Fibroblast of skin of left biceps (primary cell): ENCODE measurements at regions not wholly inside any gene's neighbourhood (a gene's known extent, or its start where the extent isn't known, plus 50 kb on each side); places are given as distances from the start of the nearest gene placed in this dataset.
"Not testable (repeated sequence)": the region's sequence is repeated elsewhere in the genome, so short reads cannot be mapped to it uniquely, and the experiment has no call there.

ENCODE experiments used
- DNase-seq, 2 experiments: peaks; one replicate each; pipeline ENCODE4 v3.0.0-alpha.2; 2013; ENCODE audit warnings: low read depth in 2 of 2

DNA sequence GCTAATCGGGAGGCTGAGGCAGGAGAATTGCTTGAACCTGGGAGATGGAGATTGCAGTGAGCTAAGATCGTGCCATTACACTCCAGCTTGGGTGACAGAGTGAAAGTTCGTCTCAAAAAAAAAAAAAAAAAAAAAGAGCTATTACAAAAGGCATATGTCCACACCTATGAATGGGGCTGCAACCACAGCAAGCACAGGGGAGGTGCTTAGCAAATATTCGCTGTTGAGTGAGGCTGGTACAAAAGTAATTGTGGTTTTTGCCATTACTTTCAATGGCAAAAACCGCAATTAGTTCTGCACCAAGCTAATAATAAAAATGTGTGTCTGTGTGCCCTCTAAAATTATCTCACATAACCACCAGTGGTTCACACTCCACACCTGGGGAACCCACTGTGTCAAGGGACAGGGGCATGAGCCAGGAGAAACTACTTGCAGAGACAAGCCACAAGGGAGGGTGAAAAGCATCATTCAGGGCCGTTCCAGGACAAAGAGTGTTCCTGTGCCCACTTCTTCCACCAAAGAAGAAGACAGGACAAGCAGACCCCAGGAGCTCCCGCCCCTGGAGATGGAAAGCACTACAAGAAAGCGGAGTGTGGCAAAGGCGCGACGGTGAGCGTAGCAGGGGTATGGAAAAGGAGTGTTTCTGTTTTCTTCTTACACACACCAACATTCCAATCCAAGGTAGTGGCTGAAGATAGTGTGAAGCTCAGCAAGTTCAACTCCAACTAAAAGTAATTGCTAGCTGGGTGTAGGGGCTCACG lies 84.4 kb upstream of the CNEP1R1 start:
- no peak for DNase-seq

DNA sequence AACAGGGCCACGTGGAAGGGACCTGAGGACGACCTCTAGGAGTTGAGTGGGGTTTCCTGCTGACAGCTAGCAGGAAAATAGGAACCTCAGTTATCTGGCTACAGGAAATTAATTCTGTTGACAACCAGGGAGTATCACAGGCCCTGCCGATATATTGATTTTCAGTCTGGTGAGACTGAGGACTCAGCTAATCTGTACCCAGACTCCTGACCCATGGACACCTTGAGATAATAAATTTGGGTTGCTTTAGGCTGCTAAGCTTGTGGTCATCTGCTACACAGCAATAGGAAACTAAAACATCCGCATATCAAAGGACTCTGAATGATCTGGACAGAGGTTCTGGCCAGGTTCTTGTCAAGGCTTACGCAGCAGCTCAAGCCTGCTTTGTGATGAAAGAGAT lies 80.8 kb upstream of the CNEP1R1 start:
- no peak for DNase-seq

DNA sequence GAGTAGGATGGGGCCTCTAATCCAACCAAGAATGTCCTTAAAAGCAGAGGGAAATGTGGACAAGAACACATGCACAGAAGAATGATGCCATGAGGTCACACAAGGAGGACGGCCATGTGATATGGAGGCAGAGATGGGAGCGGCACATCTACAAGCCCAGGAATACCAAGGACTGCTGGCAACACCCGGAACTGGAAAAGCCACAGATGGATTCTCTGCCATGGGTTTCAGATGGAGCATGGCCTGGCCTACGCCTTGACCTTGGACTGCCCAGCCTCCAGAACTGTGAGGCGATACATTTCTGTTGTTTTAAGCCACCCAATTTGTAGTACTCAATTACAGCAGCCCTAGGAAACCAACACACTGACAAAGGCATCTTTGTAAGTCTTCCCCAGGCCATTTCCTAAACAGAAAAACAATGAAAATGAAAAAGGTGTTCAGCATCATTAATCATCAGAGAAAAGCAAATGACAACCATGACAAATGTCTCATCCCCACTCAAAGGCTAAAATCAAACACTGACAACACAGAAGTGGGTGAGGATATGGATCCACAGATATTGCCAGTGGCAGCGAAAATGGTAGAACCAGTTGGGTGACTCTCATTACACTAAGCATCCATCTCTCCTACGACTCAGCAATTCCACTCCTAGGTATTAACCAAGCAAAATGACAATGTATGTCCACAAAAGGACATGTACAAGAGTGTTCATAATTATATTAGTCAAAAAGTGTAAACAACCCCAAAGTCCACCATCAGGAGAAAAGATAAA lies 76.9 kb upstream of the CNEP1R1 start:
- DNase-seq: no peak

DNA sequence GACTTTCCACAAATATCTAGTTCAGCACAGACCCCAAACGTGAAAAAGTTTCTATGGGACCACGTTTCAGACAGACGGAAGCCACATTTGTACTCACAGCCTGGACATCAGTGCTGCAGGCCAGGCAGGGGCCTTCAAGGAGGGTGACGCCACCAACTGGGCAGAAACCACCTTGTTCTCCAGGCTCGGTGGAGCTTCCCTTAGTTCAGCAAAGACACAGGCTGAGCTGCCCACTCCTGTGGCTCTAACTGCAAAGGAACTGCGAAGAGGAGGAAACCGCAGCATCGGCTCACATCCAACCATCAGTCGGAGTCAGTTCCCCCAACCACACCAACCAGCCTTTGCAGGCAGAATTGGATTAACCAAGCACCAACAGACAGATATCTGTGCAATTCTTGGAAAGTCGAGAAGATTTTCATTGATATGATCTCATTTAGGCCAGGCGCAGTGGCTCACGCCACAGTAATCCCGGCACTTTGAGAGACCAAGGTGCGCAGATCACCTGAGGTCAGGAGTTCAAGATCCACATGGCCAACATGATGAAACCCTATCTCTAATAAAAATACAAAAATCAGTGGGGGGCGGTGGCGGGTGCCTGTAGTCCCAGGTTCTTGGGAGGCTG lies 73.3 kb upstream of the CNEP1R1 start:
- no peak for DNase-seq

DNA sequence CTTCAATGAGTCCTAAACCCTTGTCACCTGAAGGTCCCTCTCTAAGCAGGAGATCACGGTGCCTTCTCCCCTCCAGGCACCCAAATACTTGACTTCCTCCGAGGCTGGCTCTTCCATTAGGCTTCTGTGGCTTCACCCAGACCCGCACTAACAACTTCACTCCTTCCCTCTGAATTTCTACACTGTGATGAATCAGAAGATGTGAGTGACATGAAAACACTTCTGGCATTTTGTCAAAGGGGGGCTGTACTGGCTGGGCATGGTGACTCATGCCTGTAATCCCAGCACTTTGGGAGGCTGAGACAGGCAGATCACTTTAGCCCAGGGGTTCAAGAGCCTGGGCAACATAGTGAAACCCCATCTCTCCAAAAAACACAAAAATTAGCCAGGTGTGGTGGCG lies 72.6 kb upstream of the CNEP1R1 start:
- DNase-seq: peak in 1 of 2 experiments; percentile 4

DNA sequence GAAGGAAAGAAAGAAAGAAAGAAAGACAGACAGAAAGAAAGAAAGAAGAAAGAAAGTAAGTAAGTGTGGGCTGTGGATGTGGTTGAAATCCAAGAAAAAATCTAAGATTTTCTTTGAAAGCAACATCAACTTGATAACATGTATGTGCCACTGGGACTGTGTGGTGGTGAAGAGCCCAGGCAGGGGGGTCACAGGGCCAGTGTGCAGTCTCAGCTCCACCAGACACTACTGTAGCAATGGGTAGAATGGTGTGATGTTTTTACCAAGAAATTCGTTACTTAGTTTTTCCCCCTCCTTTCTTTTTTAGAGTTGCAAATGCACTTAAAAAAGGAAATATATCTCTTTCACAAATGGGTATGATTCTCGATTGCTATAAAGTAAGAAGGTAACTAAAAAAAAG lies 71.9 kb upstream of the CNEP1R1 start:
- no peak for DNase-seq

DNA sequence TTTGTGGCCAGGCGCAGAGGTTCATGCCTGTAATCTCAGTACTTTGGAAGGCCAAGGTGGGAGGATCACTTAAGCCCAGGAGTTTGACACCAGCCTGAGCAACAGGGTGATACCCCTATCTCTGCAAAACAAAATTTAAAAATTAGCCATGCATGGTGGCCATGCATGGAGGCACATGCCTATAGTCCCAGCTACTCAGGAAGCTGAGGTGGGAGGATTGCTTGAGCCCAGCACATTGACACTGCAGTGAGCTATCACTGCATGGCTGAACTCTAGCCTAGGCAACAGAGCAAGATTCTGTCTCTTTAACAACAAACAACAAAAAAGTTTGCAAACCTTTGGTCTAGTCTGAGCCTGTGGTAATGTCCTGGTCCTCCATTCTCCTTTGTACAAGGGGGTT lies 69.2 kb upstream of the CNEP1R1 start:
- DNase-seq: no peak

DNA sequence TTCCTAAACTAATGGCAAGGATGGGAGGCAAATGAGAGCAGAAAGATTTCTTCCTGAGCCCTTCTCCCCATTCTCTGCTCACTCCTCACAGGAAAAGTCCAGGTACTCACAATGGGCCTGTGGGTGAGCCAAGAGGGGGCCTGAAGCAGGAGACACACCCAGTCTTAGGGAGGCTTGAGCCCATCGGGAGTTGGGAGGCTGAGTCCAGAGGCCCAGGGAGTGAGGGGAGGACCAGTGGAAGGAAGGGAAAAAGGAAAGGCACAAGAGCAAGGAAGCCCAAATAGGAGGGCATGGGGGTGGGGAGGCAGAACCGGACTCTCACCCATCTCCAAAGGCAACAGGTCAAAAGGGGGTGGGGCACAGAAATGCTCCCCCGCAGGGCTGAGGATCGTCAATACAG lies 68.1 kb upstream of the CNEP1R1 start:
- DNase-seq: no peak

DNA sequence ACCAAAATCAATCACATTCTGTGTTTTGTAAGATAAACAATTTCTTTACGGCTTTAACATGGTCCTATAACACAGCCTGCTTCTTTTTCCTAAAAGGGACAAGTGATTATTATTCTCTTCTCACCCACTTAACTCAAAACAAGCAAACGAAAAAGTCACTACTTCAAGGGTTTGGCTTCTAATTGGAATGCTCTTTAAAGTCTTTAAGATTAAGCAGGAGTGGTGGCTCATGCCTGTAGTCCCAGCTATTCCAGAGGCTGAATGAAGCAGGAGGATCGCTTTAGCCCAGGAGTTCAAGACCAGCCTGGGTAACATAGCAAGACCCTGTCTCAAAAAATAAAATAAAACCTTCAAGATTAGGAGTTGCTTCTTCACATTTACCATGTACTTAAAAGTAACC lies 66.6 kb upstream of the CNEP1R1 start:
- no peak for DNase-seq

DNA sequence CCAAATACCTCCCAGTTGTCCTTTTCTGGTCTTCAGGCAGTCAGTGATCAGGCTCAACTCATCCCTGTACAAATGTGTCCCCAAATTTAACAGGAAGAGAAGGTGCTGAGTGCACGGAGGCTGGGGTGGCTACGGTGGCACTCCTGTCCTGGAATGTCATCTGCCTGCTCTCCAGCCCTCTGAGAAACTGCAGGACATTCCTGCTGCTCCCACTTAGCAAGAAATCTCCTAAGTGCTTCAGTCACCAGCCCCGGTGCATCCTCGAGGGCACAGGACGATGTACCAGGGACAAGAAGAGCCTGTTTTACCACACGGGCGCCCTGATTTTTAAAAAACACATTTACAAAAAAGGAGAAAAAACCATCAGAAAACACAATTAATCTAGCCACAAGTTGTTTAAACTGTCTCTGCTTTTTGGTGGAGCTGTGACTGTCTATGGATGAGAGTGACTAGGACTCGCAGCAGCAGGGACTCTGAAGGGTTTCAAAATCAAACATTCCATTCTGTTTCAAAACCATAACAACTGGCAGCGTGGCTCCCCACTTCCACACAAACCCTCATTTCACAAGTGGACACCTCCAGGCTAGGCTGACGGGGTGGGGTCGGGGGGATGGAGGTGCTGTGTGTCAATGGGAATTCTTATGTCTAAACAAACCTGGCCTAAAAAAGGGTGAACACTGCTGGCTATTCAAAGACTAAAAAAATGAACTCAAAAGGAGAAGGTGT lies 65.3 kb upstream of the CNEP1R1 start:
- no peak for DNase-seq

DNA sequence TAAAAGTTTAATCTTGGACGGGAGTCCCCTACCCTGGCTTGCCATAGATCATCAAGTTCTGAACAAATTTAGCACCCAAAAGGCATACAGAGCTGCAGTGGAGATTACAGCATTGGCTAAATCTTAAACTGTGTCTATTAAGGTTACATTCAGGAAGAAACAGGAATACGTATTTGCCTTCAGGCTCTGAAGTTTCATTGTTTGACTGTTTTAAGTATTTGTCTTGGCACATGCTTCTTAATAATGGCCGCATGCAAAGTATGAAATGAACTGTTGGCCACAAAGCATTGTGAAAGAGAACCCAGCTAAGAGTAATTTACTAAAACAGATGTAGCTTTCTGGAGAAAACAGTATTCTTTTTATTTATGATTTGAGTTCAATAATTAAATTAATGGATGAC lies 63.9 kb upstream of the CNEP1R1 start:
- DNase-seq: no peak

DNA sequence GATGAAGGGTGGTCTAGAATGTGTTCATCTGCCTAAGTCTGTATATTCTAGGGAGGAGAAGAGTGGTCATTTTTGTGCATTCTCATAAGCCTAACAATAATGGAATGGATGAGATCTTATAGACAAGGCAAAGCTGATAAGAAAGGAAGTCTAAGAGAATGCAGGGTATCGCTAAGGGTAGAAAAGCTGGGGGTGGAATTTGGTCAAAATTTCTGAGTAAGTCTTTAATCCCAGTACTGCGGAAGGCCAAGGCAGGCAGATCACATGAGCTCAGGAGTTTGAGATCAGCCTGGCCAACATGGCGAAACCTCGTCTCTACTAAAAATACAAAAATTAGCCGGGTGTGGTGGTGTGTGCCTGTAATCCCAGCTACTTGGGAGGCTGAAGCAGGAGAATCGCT lies 62.5 kb upstream of the CNEP1R1 start:
- DNase-seq: not testable (repeated sequence)

DNA sequence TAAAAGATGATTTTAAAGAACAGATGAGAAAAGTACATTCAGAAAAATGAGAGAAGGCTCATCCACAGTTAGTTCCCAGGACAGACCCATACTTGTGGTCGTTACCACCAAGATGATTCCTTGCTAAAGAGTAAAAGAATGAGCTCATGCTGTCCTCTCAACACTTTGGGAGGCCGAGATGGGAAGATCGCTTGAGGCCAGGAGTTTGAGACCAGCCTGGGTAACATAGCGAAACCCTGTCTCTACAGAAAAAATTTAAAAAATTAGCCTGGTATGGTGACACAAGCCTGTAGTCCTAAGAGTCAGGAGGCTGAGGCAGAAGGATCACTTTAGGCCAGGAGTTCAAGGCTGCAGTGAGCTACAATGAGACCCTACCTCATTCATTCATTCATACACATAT lies 60.7 kb upstream of the CNEP1R1 start:
- no peak for DNase-seq

DNA sequence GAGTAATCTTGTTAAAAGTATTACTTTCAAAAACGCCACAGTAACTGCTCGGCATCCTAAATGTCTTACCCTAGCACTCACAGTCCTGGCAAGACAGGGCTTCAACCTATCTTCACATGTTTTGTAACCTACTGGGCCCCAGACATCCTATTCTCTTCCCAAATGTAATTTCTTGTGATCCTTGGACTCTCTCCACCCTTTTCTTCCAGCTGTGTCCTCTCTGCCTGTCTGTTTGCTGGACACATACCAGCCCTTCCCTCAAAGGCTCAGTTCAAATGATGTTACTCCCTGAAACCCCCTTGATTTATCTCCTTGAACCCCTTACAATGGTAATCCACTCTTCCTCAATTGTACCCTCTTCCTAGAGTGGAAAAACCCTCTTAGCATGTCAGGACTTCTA lies 60.1 kb upstream of the CNEP1R1 start:
- DNase-seq: no peak

DNA sequence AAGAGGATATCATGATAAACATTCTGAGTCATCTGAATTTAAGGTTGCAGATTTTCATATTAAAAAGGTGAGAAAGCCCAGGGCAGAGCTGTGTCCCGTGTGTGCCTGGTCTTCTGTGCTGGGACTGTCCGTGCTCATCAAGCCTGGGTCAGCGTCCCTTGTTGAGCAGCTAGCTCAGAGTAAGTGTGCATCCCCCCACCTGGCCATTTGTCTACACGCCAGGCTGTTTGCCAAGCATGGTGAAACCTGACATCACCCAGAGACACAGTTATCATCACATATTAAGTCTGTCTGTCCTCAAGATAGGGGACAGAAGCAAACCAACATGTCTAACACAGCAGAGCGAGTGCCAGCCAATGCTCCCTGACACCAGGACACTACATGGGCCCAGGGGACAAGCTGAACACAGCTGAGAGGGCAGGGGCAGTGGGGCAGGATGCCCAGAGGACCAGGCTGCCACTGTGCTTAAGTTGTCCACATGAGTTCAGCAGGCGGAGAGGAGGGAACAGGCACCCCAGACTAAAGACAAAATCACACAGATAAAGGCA lies 57.9 kb upstream of the CNEP1R1 start:
- no peak for DNase-seq

DNA sequence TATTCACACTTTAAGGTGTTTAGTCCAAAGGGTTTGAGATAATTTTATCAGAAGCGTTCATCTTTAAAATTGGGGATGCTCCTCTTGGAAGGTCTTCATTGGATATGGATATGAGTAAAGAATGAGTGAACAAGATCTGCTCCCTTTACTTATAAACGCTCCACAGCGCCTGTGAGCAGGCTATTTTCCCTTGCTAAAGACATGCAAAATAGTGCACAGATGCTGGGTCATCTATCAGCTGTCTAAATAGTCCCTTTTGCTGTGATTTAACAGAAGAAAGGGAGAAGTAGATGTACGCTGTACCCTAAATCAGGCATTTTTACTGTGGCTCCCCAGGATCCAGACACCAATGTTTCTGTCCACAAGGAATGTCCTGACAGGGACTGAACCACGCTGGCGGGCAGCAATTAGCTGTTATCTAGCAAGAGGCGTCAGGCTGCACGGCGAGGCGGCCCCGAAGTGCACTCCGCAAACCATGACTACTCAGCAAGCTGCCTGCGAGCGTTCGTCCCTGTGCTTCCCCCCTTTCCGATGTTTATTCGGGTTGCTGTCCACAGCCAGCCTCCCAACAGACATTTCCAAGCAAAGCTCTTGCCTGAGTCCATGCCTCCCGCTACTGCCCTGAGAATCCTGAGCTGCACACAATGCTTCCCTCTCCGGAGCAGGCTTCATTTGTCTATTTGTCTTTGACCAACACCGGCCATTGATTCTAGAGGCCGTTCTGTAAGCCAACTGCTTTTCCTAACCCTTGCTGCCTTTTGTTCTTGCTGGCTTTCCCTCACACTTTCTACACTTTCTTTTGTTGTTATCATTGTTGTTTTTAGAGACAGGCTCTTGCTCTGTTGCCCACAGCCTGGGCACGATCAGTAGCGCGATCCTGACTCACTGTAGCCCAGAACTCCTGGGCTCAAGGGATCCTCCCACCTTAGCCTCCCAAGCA lies 55.7 kb upstream of the CNEP1R1 start:
- DNase-seq: no peak

DNA sequence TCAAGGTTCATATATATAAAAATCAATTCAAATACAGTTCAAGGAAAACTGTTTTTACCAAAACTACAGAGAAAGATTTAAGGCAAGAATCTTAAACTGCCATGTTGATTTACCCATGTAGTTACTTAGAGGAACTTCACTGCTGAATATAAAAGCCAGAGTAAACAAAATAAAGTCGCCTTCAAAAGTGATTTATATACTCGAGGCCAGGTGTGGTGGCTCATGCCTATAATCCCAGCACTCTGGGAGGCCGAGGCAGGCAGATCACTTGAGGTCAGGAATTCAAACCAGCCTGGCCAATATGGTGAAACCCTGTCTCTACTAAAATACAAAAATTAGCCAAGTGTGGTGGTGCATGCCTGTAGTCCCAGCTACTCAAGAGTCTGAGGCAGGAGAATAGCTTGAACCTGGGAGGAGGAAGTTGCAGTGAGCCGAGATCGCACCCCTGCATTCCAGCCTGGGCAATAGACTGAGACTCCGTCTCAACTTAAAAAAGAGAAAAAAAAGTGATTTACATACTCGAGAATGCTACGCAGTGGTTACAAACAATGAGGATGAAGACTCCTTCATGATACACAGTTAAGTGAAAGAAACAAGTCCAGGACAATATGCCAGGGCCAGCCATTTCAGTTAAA lies 54.1 kb upstream of the CNEP1R1 start:
- DNase-seq: no peak

DNA sequence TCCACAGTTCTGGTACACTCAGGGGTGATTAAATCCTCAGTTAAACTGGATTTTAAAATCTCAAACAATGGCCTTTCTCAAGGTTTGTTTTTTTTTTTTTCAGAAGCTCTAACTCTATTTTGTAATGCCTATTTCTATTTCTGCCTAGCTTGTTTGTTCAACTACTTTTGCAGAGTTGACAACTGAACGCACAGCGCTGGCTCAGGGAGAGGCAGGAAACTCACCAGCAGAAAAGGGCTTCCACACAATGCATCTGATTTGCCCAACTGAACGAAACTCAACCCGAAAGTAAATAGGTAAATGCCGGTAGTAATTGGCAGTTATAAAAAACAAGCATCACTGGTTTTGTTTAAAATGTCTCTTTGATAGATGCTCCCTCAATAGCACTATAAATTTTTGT lies 52.7 kb upstream of the CNEP1R1 start:
- DNase-seq: no peak

DNA sequence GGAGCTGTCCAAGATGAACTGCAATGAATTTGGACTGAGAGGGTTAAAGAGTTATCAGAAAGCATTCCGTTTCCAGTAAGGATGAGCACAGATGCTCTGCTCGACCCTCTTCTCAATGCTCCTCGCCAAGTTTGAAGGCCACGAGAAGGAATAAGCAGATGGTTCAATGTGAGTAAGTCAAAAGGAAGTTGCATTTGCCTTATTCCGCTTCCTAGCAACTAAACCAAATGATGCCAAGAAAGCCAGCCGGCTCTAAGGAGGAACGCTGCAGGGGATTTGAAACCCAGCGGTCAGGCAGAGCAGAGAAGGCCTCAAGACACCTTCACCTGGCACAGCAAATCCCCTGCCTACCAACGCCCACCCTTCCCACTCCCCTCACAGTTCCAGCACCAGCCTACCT lies 52.1 kb upstream of the CNEP1R1 start:
- no peak for DNase-seq
